A673 (cell line): ENCODE measurements at regions not wholly inside any gene's neighbourhood (a gene's known extent, or its start where the extent isn't known, plus 50 kb on each side); places are given as distances from the start of the nearest gene placed in this dataset.

Experiments used
- EZH2 ChIP-seq: fragments of 200-600 bp; sonication (generic); IDR thresholded peaks from 2 replicates; pipeline ENCODE4 v1.6.1; 2017; ENCODE audit warnings: borderline replicate concordance, low read depth, mild to moderate bottlenecking, mixed read lengths, antibody characterized with exemption, low read length; ENCODE audit not compliant: poor library complexity, severe bottlenecking
- TF ChIP-seq, protein P1 (sequence below): fragments of 300-800, 200-600 bp; sonication (generic); conservative IDR thresholded peaks from 2 replicates; pipeline ENCODE4 v1.5.1; 2017; ENCODE audit warnings: low read depth, mild to moderate bottlenecking, antibody characterized with exemption, low read length, moderate library complexity, mixed read lengths

- TF ChIP-seq, protein P1, sequence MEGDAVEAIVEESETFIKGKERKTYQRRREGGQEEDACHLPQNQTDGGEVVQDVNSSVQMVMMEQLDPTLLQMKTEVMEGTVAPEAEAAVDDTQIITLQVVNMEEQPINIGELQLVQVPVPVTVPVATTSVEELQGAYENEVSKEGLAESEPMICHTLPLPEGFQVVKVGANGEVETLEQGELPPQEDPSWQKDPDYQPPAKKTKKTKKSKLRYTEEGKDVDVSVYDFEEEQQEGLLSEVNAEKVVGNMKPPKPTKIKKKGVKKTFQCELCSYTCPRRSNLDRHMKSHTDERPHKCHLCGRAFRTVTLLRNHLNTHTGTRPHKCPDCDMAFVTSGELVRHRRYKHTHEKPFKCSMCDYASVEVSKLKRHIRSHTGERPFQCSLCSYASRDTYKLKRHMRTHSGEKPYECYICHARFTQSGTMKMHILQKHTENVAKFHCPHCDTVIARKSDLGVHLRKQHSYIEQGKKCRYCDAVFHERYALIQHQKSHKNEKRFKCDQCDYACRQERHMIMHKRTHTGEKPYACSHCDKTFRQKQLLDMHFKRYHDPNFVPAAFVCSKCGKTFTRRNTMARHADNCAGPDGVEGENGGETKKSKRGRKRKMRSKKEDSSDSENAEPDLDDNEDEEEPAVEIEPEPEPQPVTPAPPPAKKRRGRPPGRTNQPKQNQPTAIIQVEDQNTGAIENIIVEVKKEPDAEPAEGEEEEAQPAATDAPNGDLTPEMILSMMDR: no peak
- no peak for TF ChIP-seq EZH2
Observed at GRCh38 chr18:63057707-63058106, 261.9 kb downstream of the BCL2 start.
